GM12875 (cell line): ENCODE measurements at regions not wholly inside any gene's neighbourhood (a gene's known extent, or its start where the extent isn't known, plus 50 kb on each side); places are given as distances from the start of the nearest gene placed in this dataset.
"Not testable (repeated sequence)": the region's sequence is repeated elsewhere in the genome, so short reads cannot be mapped to it uniquely, and the experiment has no call there.

ENCODE experiments used
- H3K4me3 ChIP-seq: one replicate; pipeline ENCODE4 v1.5.1; 2011; ENCODE audit warnings: low read depth, low read length, control low read depth
- CTCF ChIP-seq: IDR thresholded peaks from 2 replicates; pipeline ENCODE4 v1.5.1; 2011; ENCODE audit warnings: low read depth, mild to moderate bottlenecking, control low read depth, inconsistent platforms, low read length, moderate library complexity, borderline replicate concordance; ENCODE audit not compliant: insufficient read depth

- no peak overlapping the region for H3K4me3 ChIP-seq
- no peak for TF ChIP-seq CTCF
Observed at GRCh38 chr9:10858817-10859216, 246.0 kb upstream of the PTPRD start.

GRCh38 chr9:10863476-10863875, 250.7 kb upstream of the PTPRD start:
- H3K4me3 ChIP-seq = no peak overlapping the region
- no peak for TF ChIP-seq CTCF

- TF ChIP-seq CTCF = no peak
- no peak overlapping the region for H3K4me3 ChIP-seq
Observed at GRCh38 chr9:10867194-10867593, 254.4 kb upstream of the PTPRD start.

- no peak overlapping the region for H3K4me3 ChIP-seq
- TF ChIP-seq CTCF = no peak
Observed at GRCh38 chr9:10869687-10870086, 256.9 kb upstream of the PTPRD start.

GRCh38 chr9:10873999-10874398, 261.2 kb upstream of the PTPRD start:
- no peak for TF ChIP-seq CTCF

GRCh38 chr9:10875752-10876151, 262.9 kb upstream of the PTPRD start:
- H3K4me3 ChIP-seq = no peak overlapping the region
- TF ChIP-seq CTCF = no peak

More at GRCh38 chr9:10873999-10874398, 261.2 kb upstream of the PTPRD start:
- H3K4me3 ChIP-seq = no peak overlapping the region

- no peak overlapping the region for H3K4me3 ChIP-seq
- TF ChIP-seq CTCF = no peak
Observed at GRCh38 chr9:10876333-10876732, 263.5 kb upstream of the PTPRD start.

GRCh38 chr9:10890266-10890665, 277.5 kb upstream of the PTPRD start:
- not testable (repeated sequence) for H3K4me3 ChIP-seq
